HG03135 (cell line): ENCODE measurements at regions not wholly inside any gene's neighbourhood (a gene's known extent, or its start where the extent isn't known, plus 50 kb on each side); places are given as distances from the start of the nearest gene placed in this dataset.

Experiments used
- ATAC-seq: cut with Tn5 transposase; IDR thresholded peaks from one replicate; pipeline ENCODE4 v1.9.1; 2021; ENCODE audit warnings: mild to moderate bottlenecking, moderate library complexity; ENCODE audit not compliant: unreplicated experiment

- no peak for ATAC-seq
These were observed 84.5 kb upstream of the C1orf21 start for GRCh38 chr1:184302346-184302745.

GRCh38 chr1:184310157-184310819, 76.5 kb upstream of the C1orf21 start:
- no peak for ATAC-seq

GRCh38 chr1:184311580-184311979, 75.2 kb upstream of the C1orf21 start:
- ATAC-seq = no peak

- no peak for ATAC-seq
These were observed 71.6 kb upstream of the C1orf21 start for GRCh38 chr1:184315254-184315653.

GRCh38 chr1:184319879-184320278, 67.0 kb upstream of the C1orf21 start:
- ATAC-seq = no peak

- ATAC-seq = no peak
These were observed 64.6 kb upstream of the C1orf21 start for GRCh38 chr1:184322253-184322652.

- ATAC-seq = no peak
These were observed 61.9 kb upstream of the C1orf21 start for GRCh38 chr1:184324972-184325371.

GRCh38 chr1:184326278-184326677, 60.6 kb upstream of the C1orf21 start:
- no peak for ATAC-seq

GRCh38 chr1:184329245-184329953, 57.4 kb upstream of the C1orf21 start:
- ATAC-seq = no peak

GRCh38 chr1:184329962-184330868, 56.6 kb upstream of the C1orf21 start:
- no peak for ATAC-seq

- no peak for ATAC-seq
These were observed 56.0 kb upstream of the C1orf21 start for GRCh38 chr1:184330875-184331274.
